Body of pancreas (tissue), 4 donors: ENCODE measurements at regions not wholly inside any gene's neighbourhood (a gene's known extent, or its start where the extent isn't known, plus 50 kb on each side); places are given as distances from the start of the nearest gene placed in this dataset.

ENCODE experiments used
- POLR2A ChIP-seq, 3 donors: fragments of 450-650 bp; IDR thresholded peaks; one replicate each; pipeline ENCODE4 v1.6.1; 2016; ENCODE audit warnings: antibody characterized with exemption in 3 of 3, mild to moderate bottlenecking in 2 of 3
- TF ChIP-seq, protein P1 (sequence below), 7 experiments: fragments of 450-650 bp in 4 of 7; fragments of 200-600 bp in 3 of 7; sonication (generic) in 3 of 7; IDR thresholded peaks; one replicate each; pipeline ENCODE4 v1.5.1; 2016 to 2019; ENCODE audit warnings: antibody characterized with exemption in 7 of 7

DNA sequence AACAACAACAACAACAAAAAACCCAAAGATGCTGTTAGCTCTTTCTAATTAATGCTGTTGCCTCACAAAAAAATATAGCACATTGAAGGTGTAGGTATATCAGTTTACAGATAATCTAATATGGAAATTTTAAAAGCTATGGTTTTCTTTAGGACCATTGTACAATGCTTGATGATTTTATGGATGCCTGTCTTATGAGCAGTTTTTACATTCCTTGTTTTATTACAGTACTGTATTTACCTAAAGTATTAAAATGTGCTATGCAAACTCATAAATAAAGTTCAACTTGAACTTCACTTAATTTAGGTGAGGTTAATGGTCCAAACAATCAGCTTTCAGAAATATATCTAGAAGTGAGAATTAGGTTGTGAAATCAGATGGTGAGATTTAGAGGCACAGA lies 212.2 kb upstream of the GOLIM4 start:
- TF ChIP-seq, protein P1, sequence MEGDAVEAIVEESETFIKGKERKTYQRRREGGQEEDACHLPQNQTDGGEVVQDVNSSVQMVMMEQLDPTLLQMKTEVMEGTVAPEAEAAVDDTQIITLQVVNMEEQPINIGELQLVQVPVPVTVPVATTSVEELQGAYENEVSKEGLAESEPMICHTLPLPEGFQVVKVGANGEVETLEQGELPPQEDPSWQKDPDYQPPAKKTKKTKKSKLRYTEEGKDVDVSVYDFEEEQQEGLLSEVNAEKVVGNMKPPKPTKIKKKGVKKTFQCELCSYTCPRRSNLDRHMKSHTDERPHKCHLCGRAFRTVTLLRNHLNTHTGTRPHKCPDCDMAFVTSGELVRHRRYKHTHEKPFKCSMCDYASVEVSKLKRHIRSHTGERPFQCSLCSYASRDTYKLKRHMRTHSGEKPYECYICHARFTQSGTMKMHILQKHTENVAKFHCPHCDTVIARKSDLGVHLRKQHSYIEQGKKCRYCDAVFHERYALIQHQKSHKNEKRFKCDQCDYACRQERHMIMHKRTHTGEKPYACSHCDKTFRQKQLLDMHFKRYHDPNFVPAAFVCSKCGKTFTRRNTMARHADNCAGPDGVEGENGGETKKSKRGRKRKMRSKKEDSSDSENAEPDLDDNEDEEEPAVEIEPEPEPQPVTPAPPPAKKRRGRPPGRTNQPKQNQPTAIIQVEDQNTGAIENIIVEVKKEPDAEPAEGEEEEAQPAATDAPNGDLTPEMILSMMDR (IDR thresholded peaks at IDR 0.05), result no peak
- TF ChIP-seq POLR2A (IDR thresholded peaks at IDR 0.05), result no peak
